Adipocyte (in vitro differentiated cells): ENCODE measurements at regions not wholly inside any gene's neighbourhood (a gene's known extent, or its start where the extent isn't known, plus 50 kb on each side); places are given as distances from the start of the nearest gene placed in this dataset.
A peak's percentile ranks its signal among the peaks of the same experiment; 100 is the strongest.

ENCODE experiments used
- DNase-seq: peaks from one replicate; pipeline ENCODE4 v3.0.0-alpha.2; 2015; ENCODE audit warnings: low read depth
- H3K27me3 ChIP-seq: replicated peaks from 2 replicates; pipeline ENCODE4 v1.7.0; 2013; ENCODE audit warnings: mild to moderate bottlenecking, low read length, moderate library complexity; ENCODE audit not compliant: control insufficient read depth, insufficient read depth
- H3K36me3 ChIP-seq: 2 replicates; pipeline ENCODE4 v1.7.0; 2013; ENCODE audit warnings: low read length, mild to moderate bottlenecking, moderate library complexity; ENCODE audit not compliant: control insufficient read depth, insufficient read depth, severe bottlenecking
- H3K4me1 ChIP-seq: 2 replicates; pipeline ENCODE4 v1.7.0; 2013; ENCODE audit warnings: mild to moderate bottlenecking, low read length, moderate library complexity; ENCODE audit not compliant: control insufficient read depth, insufficient read depth
- H3K4me3 ChIP-seq: 2 replicates; pipeline ENCODE4 v1.7.0; 2013; ENCODE audit warnings: mild to moderate bottlenecking, low read length, moderate library complexity
- H3K9ac ChIP-seq: 2 replicates; pipeline ENCODE4 v1.7.0; 2013; ENCODE audit warnings: mild to moderate bottlenecking, low read length, moderate library complexity
- H3K9me3 ChIP-seq: 2 replicates; pipeline ENCODE4 v1.7.0; 2013; ENCODE audit warnings: mild to moderate bottlenecking, low read length, moderate library complexity; ENCODE audit not compliant: control insufficient read depth

DNA sequence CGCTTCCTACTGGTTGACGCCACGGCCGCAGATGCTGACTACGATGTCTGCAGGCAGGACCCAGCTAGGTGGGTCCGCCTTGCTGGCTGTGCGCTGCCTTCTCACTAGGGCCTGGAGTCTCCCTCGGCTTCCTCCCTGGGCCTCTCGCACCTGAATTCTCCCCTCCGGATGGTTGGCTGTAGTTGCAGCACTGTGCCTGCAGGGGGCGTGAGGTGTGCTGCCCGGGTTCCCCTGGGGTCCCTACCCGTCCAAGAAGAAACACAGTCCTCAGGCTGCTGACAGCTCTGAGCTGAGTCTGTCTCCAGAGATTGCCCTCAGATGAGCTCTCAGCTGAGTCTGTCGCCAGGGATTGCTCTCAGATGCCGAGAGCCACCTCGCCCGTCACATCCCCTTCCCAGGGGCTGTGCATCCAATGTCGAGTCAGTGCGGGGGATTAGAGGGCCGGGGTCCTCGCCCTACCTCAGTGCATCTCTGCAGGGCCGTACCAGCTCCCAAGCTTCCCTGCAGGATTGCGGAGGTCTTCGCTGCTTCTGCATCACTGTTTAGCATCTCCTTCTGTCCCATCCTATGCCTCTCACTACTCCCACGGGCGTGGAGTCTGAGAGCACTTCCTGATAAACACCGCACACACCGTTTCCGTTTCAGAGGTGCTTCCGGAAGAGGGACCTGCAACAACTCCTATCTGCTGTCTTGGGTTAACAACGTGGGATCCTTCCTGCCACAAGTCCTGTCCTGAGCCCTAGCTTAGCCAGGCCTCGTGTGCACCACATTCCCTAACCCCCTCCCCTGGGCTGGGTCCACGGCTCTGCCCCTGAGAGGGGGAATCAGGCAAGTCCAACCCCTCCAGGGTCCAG, 196.9 kb downstream of the CSNK2A3 start:
- DNase-seq: no peak

DNA sequence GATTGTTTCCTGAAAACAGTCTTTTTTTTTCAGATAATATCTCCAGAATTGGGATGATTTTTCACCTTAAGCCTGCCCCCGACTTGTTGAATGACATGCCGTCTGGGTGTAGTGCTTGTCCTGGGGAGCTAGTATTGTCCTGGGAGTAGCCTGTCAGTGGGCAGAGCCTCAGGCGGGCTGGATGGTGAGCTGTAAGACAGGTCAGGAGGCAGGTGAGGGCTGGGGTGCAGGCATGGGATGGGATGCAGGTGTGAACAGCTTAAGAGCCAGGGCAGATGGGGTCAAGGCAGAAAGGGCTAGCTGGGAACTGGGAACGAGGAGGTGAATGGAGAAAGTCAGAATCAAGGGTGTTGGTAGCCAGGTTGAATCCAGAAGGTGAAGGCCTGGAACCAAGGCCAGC, 200.2 kb downstream of the CSNK2A3 start:
- peaks cover 11% of the 10 kb centered on the region for H3K4me1 ChIP-seq
- no peak overlapping the region for H3K9ac ChIP-seq
- no peaks in the 10 kb centered on the region for H3K36me3 ChIP-seq
- no peaks in the 10 kb centered on the region for H3K9me3 ChIP-seq
- DNase-seq: no peak
- H3K27me3 ChIP-seq: peaks cover 21% of the 10 kb centered on the region
- H3K4me3 ChIP-seq: no peak overlapping the region

More for the DNA sequence above, 196.9 kb downstream of the CSNK2A3 start:
- H3K4me3 ChIP-seq: no peak overlapping the region
- peaks cover 39% of the 10 kb centered on the region for H3K27me3 ChIP-seq
- no peaks in the 10 kb centered on the region for H3K9me3 ChIP-seq
- H3K9ac ChIP-seq: no peak overlapping the region
- H3K4me1 ChIP-seq: no peaks in the 10 kb centered on the region
- no peaks in the 10 kb centered on the region for H3K36me3 ChIP-seq

DNA sequence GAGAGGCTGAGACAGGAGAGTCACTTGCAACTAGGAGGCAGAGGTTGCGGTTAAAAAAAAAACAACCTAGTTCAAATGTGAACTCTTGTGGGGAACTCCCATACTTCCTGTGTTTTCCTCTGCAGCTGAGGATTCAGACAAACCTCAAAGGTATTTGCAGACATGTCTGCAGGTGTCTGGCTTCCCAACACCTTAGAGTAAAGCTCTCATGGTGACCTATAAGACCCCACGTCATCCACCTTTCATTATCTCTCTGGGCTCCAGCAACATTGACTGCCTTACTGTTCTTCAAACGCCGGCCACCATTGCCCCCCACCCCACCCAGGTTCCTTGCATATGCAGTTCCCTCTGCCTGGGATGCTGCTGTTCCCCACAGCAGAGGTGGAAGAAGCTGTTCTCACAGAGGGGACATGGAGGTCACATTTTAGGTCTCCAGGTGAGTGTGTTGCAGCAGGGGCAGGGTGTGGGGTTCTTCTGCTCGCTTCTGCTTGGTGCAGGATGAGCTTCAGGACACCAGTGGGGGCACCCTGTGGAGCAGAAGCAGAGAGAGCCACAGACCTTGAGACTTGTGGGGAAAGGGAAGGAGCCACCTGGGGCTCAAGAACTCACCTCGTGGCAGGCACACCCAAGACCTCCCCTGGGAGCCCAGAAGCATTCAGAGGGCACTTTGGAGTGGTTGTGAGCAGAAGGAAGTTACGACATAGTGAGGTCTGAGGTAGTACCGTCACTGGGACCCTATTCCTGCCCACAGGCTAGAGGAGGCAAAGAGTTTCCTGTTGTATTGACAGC, 203.2 kb downstream of the CSNK2A3 start:
- peaks cover 11% of the 10 kb centered on the region for H3K27me3 ChIP-seq
- no peak for DNase-seq
- H3K9me3 ChIP-seq: peaks cover 9% of the 10 kb centered on the region
- H3K36me3 ChIP-seq: no peaks in the 10 kb centered on the region
- H3K9ac ChIP-seq: no peak overlapping the region
- H3K4me3 ChIP-seq: no peak overlapping the region
- H3K4me1 ChIP-seq: peaks cover 15% of the 10 kb centered on the region

DNA sequence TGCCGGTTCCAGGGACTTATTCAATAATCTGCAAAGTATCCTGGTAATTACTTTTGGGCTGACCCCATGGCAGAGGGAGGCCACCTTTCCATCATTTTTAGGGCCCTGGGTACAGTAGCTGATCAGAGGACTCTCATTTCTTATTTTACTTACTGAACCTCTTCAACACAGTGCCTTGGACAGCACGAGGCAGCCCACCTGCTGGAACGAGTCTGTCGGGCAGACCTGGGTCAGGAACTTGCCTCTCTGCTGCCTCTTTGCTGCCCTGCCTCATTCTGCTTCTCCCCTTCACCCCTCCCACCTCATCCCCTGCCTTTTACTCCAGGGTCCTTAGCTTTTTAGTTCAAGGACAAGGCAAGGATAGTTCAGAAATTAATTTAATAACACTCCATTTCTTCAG, 204.5 kb downstream of the CSNK2A3 start:
- peaks cover 15% of the 10 kb centered on the region for H3K4me1 ChIP-seq
- peaks cover 9% of the 10 kb centered on the region for H3K9me3 ChIP-seq
- no peaks in the 10 kb centered on the region for H3K27me3 ChIP-seq
- H3K4me3 ChIP-seq: no peak overlapping the region
- H3K36me3 ChIP-seq: no peaks in the 10 kb centered on the region
- no peak for DNase-seq
- peak overlapping the region; percentile 45 for H3K9ac ChIP-seq

DNA sequence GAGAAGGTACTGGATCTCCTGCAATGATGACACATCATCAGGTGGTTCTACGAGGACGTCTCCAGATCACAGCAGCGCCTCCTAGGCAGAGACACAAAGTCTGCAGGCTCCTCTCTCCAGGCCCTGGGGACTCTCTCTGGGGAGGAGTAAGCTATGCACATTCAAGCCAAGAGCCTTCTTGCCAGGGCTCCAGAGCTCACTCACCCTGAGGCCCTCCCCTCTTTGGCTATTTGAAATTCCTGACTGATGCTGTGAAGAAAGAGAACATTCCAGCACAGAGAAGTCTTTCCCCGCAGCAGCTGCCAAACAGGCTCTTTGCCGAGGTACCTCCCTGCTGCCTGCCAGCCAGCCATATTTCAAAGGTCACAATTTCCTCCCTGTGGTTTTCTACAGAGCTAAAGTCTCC, 204.9 kb downstream of the CSNK2A3 start:
- Histone ChIP-seq H3K27me3 (no peaks in the 10 kb centered on the region), H3K4me3 (no peak overlapping the region), H3K9ac (peak overlapping the region; percentile 45), H3K36me3 (no peaks in the 10 kb centered on the region), H3K9me3 (peaks cover 9% of the 10 kb centered on the region), H3K4me1 (peaks cover 18% of the 10 kb centered on the region)
- peak; percentile 96 for DNase-seq

DNA sequence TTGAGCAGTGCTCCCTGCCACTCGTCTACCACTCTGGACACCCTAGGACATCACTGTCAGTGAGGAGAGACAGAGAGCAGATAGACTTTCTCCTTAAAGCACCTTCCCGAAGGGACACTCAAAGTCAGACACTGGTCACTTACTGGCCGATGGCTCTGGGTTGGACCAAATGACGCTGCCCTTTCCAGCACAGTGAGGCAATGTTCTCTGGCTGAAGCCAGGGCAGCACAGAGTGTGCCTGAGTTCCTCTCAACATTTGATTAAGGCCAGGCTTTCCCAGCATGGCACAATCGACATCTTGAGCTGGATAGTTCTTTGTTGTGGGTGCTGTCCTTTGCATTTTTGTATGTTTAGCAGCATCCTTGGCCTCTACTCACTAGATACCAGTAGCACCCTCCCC, 206.2 kb downstream of the CSNK2A3 start:
- Histone ChIP-seq H3K36me3 (no peaks in the 10 kb centered on the region), H3K4me3 (no peak overlapping the region), H3K9me3 (peaks cover 9% of the 10 kb centered on the region), H3K9ac (no peak overlapping the region), H3K27me3 (no peaks in the 10 kb centered on the region), H3K4me1 (peaks cover 30% of the 10 kb centered on the region)
- no peak for DNase-seq

DNA sequence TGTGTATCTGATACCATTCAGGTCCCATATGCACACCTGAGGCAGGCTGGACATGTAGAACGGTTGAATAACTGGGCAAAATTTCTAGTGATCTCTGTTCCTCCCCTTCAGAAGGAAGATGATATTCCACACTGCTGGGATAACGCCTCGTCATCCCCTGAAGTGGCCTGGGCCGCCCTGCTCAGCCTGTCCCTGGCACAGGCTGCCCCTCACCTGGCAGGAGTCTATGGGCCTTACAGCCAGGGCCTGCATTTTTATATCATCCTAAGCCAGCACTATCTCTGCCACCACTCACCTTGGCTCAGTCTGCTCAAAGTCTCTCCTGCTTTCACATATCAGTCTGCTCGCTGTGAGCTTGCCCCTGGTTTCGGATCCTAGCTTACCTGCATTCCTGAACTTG, 209.2 kb downstream of the CSNK2A3 start:
- H3K4me3 ChIP-seq: no peak overlapping the region
- no peaks in the 10 kb centered on the region for H3K36me3 ChIP-seq
- H3K4me1 ChIP-seq: peaks cover 33% of the 10 kb centered on the region
- H3K9me3 ChIP-seq: peaks cover 9% of the 10 kb centered on the region
- H3K27me3 ChIP-seq: no peaks in the 10 kb centered on the region
- no peak overlapping the region for H3K9ac ChIP-seq
- DNase-seq: no peak

DNA sequence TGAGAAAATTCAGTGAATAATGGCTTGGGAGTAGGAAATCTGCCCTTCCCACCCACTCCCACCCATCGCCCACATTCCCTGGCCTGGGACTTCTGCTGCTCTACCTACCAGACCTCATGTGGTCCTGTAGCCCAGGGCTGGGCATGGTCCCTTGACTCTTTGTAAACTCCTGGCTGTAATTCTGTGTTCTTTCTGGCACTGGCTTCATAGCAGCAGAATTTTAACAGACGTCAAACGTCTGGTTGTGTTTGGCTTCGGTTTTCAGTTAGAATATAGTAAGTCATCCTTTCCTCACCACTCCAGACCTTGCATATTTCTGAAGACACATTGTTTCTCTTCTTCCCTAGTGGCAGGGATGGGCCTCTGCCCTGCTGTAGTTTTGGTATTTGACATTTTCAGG, 210.6 kb downstream of the CSNK2A3 start:
- Histone ChIP-seq H3K4me1 (peaks cover 22% of the 10 kb centered on the region), H3K9ac (no peak overlapping the region), H3K9me3 (peaks cover 9% of the 10 kb centered on the region), H3K36me3 (no peaks in the 10 kb centered on the region), H3K27me3 (no peaks in the 10 kb centered on the region), H3K4me3 (no peak overlapping the region)
- DNase-seq: no peak

DNA sequence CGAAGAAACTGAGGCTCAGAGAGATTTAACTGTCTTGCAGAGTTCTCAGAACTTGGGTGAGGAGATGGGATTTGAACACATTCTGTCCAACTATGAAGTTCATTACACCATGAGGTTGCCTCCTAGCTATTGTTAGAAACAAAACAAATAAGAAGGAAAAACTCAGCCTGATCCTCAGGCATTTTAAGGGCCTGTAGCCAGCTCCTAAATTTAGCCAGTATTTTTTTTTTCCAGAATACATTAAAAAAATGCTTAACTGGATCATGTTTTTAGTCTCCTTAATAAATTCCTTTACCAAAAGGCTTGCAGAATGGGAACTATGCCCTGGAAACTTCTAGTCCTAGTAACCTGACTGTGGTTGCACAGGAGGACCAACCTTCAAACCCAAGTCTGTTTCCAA, 212.0 kb downstream of the CSNK2A3 start:
- peak overlapping the region; percentile 13 for H3K9ac ChIP-seq
- DNase-seq: peak; percentile 30

DNA sequence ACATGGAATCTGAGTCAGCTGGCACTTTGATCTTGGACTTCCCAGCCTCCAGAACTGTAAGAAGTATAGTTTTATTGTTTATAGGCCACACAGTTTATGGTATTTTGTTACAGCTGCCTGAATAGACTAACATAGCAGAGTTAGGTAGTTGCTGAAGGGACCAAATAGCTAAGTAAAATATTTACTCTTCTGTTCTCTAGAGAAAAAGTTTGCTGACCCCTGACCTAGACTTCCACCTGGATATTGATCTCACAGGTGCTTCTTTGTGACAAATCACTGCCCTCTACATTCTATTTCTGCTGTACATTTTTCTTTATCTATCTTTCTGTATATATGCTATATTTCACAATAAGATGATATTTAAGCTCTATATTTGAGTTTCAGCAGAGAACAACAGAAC, 212.5 kb downstream of the CSNK2A3 start:
- no peak for DNase-seq
- peak overlapping the region; percentile 13 for H3K9ac ChIP-seq
- no peaks in the 10 kb centered on the region for H3K36me3 ChIP-seq
- peaks cover 22% of the 10 kb centered on the region for H3K4me1 ChIP-seq
- no peaks in the 10 kb centered on the region for H3K27me3 ChIP-seq
- no peak overlapping the region for H3K4me3 ChIP-seq
- no peaks in the 10 kb centered on the region for H3K9me3 ChIP-seq

More for the DNA sequence above, 212.0 kb downstream of the CSNK2A3 start:
- no peaks in the 10 kb centered on the region for H3K36me3 ChIP-seq
- no peaks in the 10 kb centered on the region for H3K9me3 ChIP-seq
- peaks cover 22% of the 10 kb centered on the region for H3K4me1 ChIP-seq
- H3K4me3 ChIP-seq: no peak overlapping the region
- H3K27me3 ChIP-seq: no peaks in the 10 kb centered on the region

DNA sequence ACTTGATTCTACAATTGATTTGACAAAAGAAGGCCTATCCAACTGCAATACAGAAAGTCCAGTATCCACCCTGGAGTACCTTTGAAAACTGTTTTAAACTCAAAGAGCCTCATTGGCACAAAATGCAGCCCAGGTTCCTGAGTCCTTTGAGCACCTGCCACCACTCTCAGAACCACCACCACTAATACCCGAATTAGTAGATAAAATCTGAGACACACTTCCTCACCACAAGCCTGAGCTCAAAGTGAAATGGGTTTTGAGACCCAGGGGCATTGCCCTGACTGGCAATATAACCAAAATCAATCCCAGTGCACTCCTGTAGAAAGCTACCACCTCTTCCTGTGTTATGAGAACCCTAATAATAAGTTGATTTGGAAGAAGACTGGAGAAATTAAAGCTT, 215.7 kb downstream of the CSNK2A3 start:
- H3K4me1 ChIP-seq: peaks cover 12% of the 10 kb centered on the region
- no peak overlapping the region for H3K9ac ChIP-seq
- no peaks in the 10 kb centered on the region for H3K36me3 ChIP-seq
- no peak for DNase-seq
- H3K4me3 ChIP-seq: no peak overlapping the region
- H3K27me3 ChIP-seq: peaks cover 5% of the 10 kb centered on the region
- H3K9me3 ChIP-seq: no peaks in the 10 kb centered on the region
